NCI-H446 (cell line): ENCODE measurements at regions not wholly inside any gene's neighbourhood (a gene's known extent, or its start where the extent isn't known, plus 50 kb on each side); places are given as distances from the start of the nearest gene placed in this dataset.
"Not testable (repeated sequence)": the region's sequence is repeated elsewhere in the genome, so short reads cannot be mapped to it uniquely, and the experiment has no call there.

Experiments
- DNase-seq, 2 experiments: peaks; one replicate each; lab custom pipeline; 2025; lab: John Stamatoyannopoulos, UW

DNA sequence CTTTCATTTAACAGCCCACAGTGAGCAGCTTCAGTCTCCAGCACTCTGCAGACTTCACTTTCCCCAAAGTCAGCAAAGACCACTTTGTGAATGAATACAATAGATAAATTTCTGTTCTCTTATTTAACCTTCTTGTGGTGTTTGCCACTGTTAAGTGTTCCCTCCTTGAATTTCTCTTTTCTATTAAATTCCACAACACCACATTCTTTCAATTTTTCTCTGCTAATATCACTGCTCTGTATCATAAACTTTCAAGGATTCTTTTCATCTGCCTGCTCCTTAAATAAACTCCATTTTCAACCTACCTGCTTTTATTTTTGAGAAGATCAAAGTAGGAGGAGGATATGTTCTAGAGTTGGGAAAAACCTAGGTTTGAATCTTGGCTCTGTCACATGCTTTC is 739.5 kb upstream of the GRAMD2B start:
- no peak for DNase-seq

- DNase-seq = no peak
These were observed 737.4 kb upstream of the GRAMD2B start for GRCh38 chr5:125685771-125686170.

- not testable (repeated sequence) for DNase-seq
These were observed 731.3 kb upstream of the GRAMD2B start for GRCh38 chr5:125691738-125692530.

- DNase-seq = no peak
These were observed 727.1 kb upstream of the GRAMD2B start for GRCh38 chr5:125695996-125696655.

DNA sequence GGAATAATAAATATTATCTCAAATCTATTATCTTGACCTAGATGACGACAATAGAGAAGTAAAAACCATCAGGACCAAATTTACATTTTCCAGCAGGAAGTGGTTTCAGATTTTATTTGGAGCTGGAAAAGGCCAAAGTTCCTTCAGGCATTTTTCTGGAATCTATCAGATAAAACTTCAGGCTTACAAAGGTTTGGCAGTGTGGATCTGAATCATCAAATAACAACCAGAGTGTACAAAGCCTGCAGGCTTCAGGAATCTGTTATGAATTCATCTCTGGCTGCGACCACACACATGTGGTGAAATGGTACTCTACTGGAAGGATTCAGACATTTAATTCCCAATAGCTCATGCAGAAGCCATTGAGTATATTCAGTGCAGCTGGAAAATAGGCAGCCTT is 726.4 kb upstream of the GRAMD2B start:
- DNase-seq = no peak

GRCh38 chr5:125698420-125698819 is 724.8 kb upstream of the GRAMD2B start:
- DNase-seq = no peak

DNA sequence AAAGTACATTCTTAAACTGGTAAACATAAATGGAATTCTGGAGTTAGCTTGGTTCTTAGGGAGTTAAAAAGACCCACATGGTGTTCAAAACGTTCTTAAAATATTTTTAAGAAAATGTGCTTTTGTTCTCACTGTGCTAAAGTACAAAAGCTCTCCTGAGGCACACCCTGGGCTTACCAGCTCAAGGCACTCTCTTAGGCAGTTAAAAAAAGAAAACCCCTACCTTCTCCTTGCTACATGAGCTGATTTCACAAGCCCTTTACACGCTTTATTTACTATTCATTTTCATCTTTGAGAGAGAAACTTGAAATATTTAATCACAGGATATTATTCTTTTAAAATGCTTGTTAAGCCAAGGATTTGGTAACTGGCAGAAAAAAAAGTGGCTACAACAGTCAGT is 723.3 kb upstream of the GRAMD2B start:
- DNase-seq = no peak

- no peak for DNase-seq
These were observed 722.8 kb upstream of the GRAMD2B start for GRCh38 chr5:125700380-125700861.

DNA sequence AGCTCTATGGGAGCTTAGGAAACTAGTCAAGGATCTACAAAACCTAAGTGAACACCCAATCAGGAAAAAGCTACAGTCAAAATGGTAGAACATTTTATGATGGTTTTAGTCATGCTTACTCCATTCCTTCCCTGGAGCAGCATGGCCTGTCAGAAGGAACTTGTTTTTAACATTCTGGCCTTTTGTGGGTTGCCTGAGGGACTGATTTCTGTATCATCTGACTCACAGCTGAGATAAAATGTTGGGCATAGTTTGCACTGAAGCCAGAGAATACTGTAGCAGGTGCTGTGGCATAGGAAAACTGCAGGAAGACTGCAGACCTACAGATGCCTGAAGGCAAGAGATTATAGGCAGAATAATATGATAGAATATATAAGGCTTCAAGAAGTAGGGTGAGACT is 719.6 kb upstream of the GRAMD2B start:
- no peak for DNase-seq

- no peak for DNase-seq
These were observed 718.3 kb upstream of the GRAMD2B start for GRCh38 chr5:125704888-125705287.

GRCh38 chr5:125708583-125708982 is 714.6 kb upstream of the GRAMD2B start:
- DNase-seq = no peak

DNA sequence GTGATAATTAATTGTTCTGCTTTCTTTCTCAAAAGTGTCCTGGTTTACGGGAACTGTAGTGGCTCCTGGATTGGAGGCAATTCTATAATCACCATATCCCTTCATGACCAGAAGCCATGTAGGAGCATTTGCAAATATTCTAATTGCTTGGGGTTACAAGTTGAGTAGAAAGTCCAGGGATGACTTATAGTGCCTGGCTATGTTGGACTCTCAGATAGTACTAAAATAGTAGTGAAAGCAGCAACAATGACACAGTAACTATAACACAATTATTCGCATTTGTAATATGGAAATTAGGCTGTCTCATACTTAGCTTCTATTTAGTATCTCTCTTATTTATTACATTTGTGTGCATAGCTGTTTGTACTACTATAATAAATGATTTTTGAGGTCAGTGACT is 712.5 kb upstream of the GRAMD2B start:
- no peak for DNase-seq

DNA sequence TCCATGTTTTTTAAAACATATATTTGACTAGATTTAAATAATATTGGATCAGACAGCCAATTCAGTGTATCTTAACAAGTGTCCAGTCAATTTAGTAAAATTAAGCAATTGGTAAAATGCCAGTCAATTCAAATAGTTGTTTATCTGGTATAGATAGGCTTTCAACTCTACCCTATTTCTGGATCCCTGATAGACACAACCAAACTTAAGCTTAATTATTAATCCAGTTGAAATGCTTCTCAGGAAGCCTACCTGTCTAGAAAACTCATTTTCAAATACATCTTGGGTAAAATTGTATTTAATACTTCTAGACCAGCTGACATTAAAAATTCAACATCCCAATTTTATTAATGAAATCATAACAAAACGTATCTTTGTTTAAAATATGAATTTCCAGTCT is 710.8 kb upstream of the GRAMD2B start:
- DNase-seq = no peak

- no peak for DNase-seq
These were observed 710.0 kb upstream of the GRAMD2B start for GRCh38 chr5:125713109-125713805.

GRCh38 chr5:125715216-125715615 is 708.0 kb upstream of the GRAMD2B start:
- DNase-seq = no peak

DNA sequence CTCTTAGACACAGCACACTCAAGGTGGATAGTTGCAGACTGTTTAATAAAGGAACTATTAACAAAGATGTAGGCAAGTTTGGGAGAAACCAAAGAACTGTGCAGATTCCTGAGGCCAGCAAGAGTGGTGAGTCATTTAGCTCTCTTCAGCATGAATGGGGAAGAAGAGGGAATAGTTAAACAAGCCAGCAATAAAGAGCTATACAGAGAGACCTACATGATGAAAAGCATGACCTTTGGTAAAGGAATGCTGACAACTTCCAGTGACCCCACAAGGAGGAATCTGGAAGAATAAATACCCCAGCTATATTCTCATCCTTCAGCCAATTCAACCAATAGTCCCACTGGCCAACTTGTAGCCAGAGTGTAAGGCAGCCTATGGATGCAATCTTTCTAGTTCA is 706.0 kb upstream of the GRAMD2B start:
- no peak for DNase-seq

DNA sequence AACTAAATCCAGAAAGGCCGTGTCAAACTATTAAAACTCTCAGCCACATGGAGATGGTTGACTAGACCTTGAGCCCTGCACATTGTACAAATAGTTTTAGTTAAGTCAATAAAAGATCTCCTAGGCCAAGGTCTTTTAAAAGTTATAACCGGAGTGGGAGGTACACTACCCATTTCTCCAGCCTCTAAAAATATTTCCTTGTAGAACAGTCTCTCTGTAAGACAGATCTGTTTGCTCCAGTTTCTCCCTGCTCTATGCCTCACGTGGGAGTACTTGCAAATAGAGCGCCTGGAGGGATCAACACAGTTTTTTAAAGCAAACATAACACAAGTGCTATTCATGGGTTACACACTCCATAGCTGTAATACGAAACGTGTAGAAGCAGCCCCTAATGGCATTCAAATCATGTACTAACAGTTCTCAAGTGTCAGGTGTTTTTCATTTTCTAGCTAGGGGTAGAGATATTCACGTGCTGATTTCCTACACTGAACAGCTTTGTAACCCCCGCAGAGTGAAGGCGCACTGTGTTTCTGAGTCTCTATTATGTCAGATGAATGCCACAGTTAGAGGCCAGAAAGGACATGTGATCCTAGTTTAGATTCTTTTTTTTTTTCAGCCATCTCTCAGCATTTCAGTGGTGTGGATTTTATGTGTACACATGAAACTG is 703.4 kb upstream of the GRAMD2B start:
- DNase-seq = no peak

DNA sequence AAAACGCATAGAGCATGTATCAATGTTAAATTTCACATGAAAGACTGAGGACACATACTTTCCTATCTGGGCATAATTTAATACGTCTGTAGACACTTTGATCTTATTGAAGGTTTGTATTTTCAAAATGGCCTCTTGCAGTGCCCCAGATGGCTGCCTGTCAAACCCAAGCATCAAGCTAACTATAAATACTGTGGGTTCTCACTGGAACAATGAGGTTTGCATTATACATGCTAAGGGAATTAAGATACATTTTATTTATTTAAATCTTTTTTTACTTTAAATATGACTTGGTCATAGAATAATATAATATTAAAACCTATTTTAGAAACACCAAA is 702.9 kb upstream of the GRAMD2B start:
- DNase-seq = no peak

DNA sequence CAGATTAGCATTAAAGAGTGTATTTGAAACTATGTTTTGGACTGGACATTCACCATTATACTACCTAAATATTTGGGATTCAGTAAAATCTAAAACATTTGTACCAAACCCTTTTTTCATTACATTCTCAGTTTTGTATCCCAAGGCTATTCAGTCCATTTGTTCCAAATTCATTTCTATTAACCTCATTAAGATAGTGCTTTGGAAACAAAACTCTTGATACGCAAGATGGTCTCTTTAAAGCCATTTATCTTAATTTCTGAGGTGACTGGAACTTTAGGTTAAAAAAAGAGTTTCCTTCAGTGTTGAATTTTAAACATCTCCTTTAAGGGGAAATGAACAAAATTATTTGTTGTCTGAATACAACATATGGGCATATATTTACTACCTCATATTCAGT is 702.5 kb upstream of the GRAMD2B start:
- no peak for DNase-seq

DNA sequence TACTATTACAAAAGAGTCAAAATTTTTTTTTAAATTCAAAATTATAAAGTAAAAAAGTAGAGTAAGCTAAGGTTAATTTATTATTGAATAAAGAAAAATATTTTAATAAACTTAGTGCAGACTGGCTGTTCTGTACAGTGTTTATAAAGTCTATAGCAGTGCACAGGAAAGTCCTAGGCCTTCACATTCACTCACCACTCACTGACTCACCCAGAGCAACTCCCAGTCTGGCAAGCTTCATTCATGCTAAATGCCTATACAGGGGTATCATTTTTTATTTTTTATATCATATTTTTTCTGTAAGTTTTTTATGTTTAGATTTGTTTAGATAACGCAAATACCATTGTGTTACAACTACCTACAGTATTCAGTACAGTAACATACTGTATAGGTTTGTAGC is 700.7 kb upstream of the GRAMD2B start:
- no peak for DNase-seq

DNA sequence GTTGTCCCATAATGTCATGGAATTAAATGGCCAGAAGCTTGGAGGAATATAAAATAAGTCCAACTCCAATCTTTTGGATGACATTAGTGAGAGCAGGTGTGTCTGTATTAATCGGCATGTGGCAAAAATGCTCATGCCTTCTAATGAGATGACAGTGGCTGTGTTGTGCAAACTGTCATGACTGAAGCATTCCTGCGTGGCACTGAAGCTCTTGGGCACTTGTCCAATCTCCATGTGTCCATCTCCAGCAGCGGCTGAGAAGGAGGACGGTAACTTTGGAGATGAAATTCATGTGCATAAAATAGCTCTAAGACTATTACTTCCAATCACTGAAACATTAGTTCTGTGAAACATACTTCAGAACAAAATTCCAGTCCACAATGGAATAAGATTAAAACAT is 697.5 kb upstream of the GRAMD2B start:
- DNase-seq = no peak

DNA sequence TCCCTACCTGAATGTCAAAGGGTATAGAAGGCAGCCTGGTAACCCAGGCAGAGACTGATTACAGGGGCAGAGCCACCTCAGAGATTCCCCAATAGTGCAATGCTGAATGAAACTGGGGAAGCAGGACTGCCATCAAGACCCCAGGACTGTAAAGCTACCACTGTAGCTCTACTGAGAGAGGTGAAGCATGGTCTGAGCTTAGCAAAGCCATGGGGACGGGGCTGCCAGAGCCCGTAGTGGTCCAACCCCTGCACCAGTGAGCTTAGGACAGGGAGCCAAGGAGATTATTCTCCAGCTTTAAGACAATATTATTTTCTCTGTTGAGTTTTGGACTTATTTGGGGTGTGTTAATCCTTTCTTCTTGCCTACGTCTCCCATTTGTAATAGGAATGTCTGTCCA is 679.3 kb upstream of the GRAMD2B start:
- DNase-seq = no peak

DNA sequence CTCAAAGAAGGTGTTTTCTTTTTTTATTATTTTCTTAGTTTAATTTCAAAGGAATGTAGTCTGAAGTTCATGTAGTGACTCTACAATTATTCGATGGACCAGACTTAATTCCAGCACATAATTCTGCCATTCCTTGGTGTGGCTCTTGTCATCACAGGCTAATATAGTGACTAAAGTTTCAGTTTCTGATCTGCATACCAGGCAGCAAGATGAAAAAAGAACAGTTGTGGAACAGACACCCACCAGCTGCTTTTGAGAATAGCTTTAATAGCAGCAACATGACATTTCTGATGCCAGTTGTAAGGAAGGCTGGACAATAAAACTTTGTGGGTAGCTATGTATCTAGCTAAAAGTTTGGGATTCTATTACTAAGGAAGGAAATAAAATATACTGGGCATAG is 676.3 kb upstream of the GRAMD2B start:
- DNase-seq = no peak
